ENCODE measurements at regions not wholly inside any gene's neighbourhood (a gene's known extent, or its start where the extent isn't known, plus 50 kb on each side); places are given as distances from the start of the nearest gene placed in this dataset.

DNA sequence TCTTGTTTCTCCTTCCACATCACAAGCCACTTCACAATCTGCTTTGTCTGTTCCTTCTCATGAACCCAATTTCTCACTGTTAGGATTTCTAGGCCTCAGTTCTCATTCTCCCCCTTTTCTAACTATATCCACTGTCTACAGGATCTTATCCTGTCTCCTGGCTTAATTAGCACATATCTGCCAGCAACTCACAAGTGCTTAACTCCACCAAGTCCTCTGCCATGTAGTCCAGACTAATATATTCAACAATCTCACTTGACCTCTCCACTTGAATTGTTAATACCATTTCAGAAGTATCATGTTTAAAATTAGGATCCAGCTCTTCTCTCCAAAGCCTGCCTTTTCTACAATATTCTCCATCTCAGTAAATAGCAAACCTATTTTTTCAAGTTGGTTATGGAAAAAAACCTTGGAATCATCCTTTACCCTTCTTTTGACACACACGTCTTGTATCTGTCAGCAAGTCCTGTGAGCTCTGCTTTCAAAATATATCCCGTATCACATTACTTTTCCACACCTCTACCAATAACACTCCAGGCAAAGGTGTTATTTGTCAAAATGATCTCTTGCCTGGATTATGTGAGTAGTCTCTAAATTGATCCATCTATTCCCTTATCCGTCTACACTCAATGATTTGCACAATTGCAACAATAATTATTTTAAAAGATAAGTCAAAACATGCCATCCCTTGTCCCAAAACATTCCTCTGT, 127.2 kb upstream of the SLIT2 start:
- 81 to 89% (median 86%) methylated on average over 3 of the region's 3 CpGs for WGBS, 5 donors
- Histone ChIP-seq H3K9me3 (no peaks in the 10 kb centered on the region), H3K27me3 (replicated peaks in 1 of 7) (no peaks in the 10 kb centered on the region), H3K4me3 (no peak overlapping the region), H3K4me1 (no peaks in the 10 kb centered on the region), H3K36me3 (no peaks in the 10 kb centered on the region), H3K27ac (no peak overlapping the region)
- intact Hi-C loops (cut with DNase I; ENCODE audit: low total_unique reads) = no loop called here
- TF ChIP-seq POLR2AphosphoS5 (IDR thresholded peaks at IDR 0.05) (no peak), POLR2A (IDR thresholded peaks at IDR 0.05) (no peak)
- DNase-seq = no peak

DNA sequence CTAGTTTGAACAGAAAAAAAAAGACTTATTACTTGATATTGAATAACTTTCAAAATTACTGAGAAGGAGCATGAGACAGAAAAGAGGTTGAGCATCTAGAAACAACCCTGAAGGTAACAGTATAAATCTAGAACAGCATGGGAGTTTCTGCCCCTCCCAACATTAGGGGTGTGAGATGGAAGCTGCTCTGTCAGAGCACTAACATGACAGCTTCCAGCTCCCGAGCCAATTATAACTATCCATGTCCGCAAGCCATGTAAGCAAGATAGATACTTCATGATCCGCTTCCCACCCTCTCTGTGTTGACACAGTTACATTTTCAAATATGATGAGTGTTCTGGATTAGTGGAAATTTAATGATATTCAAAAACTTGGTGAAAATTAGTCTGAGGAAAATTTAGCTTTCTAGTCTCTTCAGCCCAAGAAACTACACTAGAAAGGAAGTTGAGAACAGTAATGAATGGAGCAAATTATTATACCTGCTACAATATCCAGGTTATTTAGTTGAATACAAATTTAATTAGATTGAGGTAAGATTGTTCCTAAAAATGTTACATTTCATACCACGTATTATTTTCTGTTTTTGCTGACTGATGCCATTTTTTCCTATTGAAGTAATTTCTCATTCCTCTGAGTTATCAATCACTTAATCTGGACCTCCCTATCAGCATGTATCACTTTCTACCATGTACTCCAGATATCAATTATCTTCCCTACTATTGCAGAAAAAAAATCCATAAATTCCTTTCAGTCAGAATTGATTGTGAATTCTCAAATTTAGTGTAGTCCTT, 129.3 kb upstream of the SLIT2 start:
- WGBS, 5 donors = 84 to 90% (median 89%) methylated on average over 4 of the region's 4 CpGs
- intact Hi-C loops (cut with DNase I; ENCODE audit: low total_unique reads) = no loop called here
- no peak for TF ChIP-seq POLR2A (IDR thresholded peaks at IDR 0.05)
- TF ChIP-seq, protein P1, sequence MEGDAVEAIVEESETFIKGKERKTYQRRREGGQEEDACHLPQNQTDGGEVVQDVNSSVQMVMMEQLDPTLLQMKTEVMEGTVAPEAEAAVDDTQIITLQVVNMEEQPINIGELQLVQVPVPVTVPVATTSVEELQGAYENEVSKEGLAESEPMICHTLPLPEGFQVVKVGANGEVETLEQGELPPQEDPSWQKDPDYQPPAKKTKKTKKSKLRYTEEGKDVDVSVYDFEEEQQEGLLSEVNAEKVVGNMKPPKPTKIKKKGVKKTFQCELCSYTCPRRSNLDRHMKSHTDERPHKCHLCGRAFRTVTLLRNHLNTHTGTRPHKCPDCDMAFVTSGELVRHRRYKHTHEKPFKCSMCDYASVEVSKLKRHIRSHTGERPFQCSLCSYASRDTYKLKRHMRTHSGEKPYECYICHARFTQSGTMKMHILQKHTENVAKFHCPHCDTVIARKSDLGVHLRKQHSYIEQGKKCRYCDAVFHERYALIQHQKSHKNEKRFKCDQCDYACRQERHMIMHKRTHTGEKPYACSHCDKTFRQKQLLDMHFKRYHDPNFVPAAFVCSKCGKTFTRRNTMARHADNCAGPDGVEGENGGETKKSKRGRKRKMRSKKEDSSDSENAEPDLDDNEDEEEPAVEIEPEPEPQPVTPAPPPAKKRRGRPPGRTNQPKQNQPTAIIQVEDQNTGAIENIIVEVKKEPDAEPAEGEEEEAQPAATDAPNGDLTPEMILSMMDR (IDR thresholded peaks at IDR 0.05 in 8 of 11, conservative IDR thresholded peaks at IDR 0.05 in 3 of 11) = no peak
- no peak for TF ChIP-seq POLR2AphosphoS5 (IDR thresholded peaks at IDR 0.05)

DNA sequence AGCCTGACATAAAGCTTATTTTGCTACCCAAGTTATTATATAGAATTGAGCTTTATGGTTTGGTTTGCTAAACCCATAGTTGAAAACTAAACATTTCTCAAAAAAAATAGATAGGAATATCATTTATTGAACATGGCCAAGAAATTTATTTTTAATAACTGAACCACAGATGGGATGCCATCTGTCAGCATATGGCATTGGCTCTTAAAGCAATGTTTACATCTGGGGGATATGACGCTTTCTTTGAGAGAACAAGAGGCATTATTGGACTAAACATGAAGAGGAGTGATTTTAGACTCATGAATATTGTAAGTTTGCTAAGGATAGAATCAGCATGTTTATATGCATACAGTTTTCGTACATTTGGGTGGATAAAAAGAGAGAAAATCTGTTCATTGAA, 132.6 kb upstream of the SLIT2 start:
- Histone ChIP-seq H3K4me1 (no peaks in the 10 kb centered on the region), H3K36me3 (no peaks in the 10 kb centered on the region), H3K4me3 (no peak overlapping the region), H3K27me3 (replicated peaks in 1 of 7) (no peaks in the 10 kb centered on the region), H3K9me3 (no peaks in the 10 kb centered on the region), H3K27ac (no peak overlapping the region)
- no peak for DNase-seq
- TF ChIP-seq, protein P1 (IDR thresholded peaks at IDR 0.05 in 8 of 11, conservative IDR thresholded peaks at IDR 0.05 in 3 of 11) = no peak
- TF ChIP-seq POLR2A (IDR thresholded peaks at IDR 0.05) (no peak), POLR2AphosphoS5 (IDR thresholded peaks at IDR 0.05) (no peak)
- intact Hi-C loops (cut with DNase I; ENCODE audit: low total_unique reads) = no loop called here
- WGBS, 5 donors = 66 to 80% (median 69%) methylated on average over 2 of the region's 2 CpGs

More for the DNA sequence above, 129.3 kb upstream of the SLIT2 start:
- no peaks in the 10 kb centered on the region for H3K9me3 ChIP-seq
- H3K27ac ChIP-seq = no peak overlapping the region
- no peaks in the 10 kb centered on the region for H3K27me3 ChIP-seq (replicated peaks in 1 of 7)
- H3K4me1 ChIP-seq = no peaks in the 10 kb centered on the region
- no peak for DNase-seq
- H3K36me3 ChIP-seq = no peaks in the 10 kb centered on the region
- H3K4me3 ChIP-seq = no peak overlapping the region

DNA sequence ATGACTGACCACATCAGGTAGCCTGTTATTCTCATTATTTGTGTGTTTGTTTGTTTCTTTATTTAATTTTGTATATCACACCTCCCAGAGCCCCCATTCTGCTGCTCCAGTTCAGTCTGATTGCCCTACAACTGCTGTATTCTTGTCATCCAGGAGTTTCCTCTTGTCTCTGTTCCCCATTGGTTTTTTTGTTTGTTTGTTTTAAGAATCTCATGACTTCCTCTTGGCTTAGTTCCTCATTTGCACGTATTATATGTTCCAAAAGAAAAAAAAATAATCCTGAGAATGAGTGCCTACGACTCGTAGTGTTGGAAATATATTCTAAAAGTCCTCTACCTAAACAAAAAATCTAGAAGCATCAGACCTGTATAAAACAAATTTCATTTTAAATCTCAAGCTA, 142.3 kb upstream of the SLIT2 start:
- Histone ChIP-seq H3K27me3 (replicated peaks in 1 of 7) (no peaks in the 10 kb centered on the region), H3K4me3 (no peak overlapping the region), H3K4me1 (no peaks in the 10 kb centered on the region), H3K27ac (no peak overlapping the region), H3K36me3 (no peaks in the 10 kb centered on the region), H3K9me3 (peaks cover 0 to 5% (median 0%) of the 10 kb centered on the region in 8 donors)
- 7 to 12% (median 10%) methylated on average over 3 of the region's 3 CpGs for WGBS, 5 donors
- intact Hi-C loops (cut with DNase I; ENCODE audit: low total_unique reads) = no loop called here
- TF ChIP-seq, protein P1 (IDR thresholded peaks at IDR 0.05 in 8 of 11, conservative IDR thresholded peaks at IDR 0.05 in 3 of 11) = no peak
- no peak for TF ChIP-seq POLR2A (IDR thresholded peaks at IDR 0.05)
- TF ChIP-seq POLR2AphosphoS5 (IDR thresholded peaks at IDR 0.05) = no peak
- no peak for DNase-seq
